ENCODE measurements at regions not wholly inside any gene's neighbourhood (a gene's known extent, or its start where the extent isn't known, plus 50 kb on each side); places are given as distances from the start of the nearest gene placed in this dataset.

GRCh38 chr2:5969303-5969702 is 277.1 kb downstream of the SOX11 start:
- no peak overlapping the region for H3K4me3 ChIP-seq (ENCODE audit: low read length)
- H3K9me3 ChIP-seq (ENCODE audit: insufficient read depth, low read depth, low read length), result no peaks in the 10 kb centered on the region
- no peak overlapping the region for H3K9ac ChIP-seq (ENCODE audit: low read depth, low read length)
- H3K27me3 ChIP-seq (ENCODE audit: insufficient read depth, low read length), result no peaks in the 10 kb centered on the region
- H3K36me3 ChIP-seq (ENCODE audit: insufficient read depth, low read depth, low read length), result no peaks in the 10 kb centered on the region
- H3K4me1 ChIP-seq (ENCODE audit: insufficient read depth, low read length), result peaks cover 2% of the 10 kb centered on the region; the same call in 1 of the 2 replicates
- H3K27ac ChIP-seq (ENCODE audit: low read length), result no peak overlapping the region

DNA sequence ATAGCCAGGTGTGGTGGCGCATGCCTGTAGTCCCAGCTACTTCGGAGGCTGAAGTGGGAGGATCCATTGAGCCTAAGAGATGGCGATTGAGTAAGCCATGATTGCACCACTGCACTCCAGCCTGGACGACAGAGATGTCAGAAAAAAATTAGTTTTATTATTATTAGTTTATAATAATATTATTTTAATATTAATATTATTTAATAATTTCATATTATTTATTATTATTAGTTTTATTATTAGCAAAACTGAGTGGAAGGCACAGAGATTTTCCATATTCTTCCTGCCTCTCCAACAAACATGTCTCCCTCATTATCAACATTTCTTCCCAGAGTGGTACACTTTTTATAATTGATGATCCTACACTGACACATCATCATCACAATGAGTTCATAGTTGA is 278.2 kb downstream of the SOX11 start:
- Histone ChIP-seq H3K9me3 (ENCODE audit: insufficient read depth, low read depth, low read length) (no peaks in the 10 kb centered on the region), H3K4me3 (ENCODE audit: low read length) (no peak overlapping the region), H3K9ac (ENCODE audit: low read depth, low read length) (no peak overlapping the region), H3K27ac (ENCODE audit: low read length) (no peak overlapping the region), H3K4me1 (ENCODE audit: insufficient read depth, low read length) (peaks cover 12% of the 10 kb centered on the region), H3K36me3 (ENCODE audit: insufficient read depth, low read depth, low read length) (no peaks in the 10 kb centered on the region), H3K27me3 (ENCODE audit: insufficient read depth, low read length) (no peaks in the 10 kb centered on the region)

- Histone ChIP-seq H3K4me3 (ENCODE audit: low read length) (no peak overlapping the region), H3K9ac (ENCODE audit: low read depth, low read length) (no peak overlapping the region), H3K27me3 (ENCODE audit: insufficient read depth, low read length) (no peaks in the 10 kb centered on the region), H3K9me3 (ENCODE audit: insufficient read depth, low read depth, low read length) (no peaks in the 10 kb centered on the region), H3K36me3 (ENCODE audit: insufficient read depth, low read depth, low read length) (no peaks in the 10 kb centered on the region), H3K27ac (ENCODE audit: low read length) (no peak overlapping the region), H3K4me1 (ENCODE audit: insufficient read depth, low read length) (peaks cover 27% of the 10 kb centered on the region)
These were observed 282.3 kb downstream of the SOX11 start for GRCh38 chr2:5974477-5974876.

GRCh38 chr2:5975401-5975800 is 283.2 kb downstream of the SOX11 start:
- peaks cover 27% of the 10 kb centered on the region for H3K4me1 ChIP-seq (ENCODE audit: insufficient read depth, low read length)
- no peak overlapping the region for H3K27ac ChIP-seq (ENCODE audit: low read length)
- no peaks in the 10 kb centered on the region for H3K27me3 ChIP-seq (ENCODE audit: insufficient read depth, low read length)
- H3K4me3 ChIP-seq (ENCODE audit: low read length), result 0 out of 2 replicates have a peak overlapping the region, but pooled peaks have one; percentile 24
- no peaks in the 10 kb centered on the region for H3K36me3 ChIP-seq (ENCODE audit: insufficient read depth, low read depth, low read length)
- H3K9me3 ChIP-seq (ENCODE audit: insufficient read depth, low read depth, low read length), result no peaks in the 10 kb centered on the region
- H3K9ac ChIP-seq (ENCODE audit: low read depth, low read length), result no peak overlapping the region

DNA sequence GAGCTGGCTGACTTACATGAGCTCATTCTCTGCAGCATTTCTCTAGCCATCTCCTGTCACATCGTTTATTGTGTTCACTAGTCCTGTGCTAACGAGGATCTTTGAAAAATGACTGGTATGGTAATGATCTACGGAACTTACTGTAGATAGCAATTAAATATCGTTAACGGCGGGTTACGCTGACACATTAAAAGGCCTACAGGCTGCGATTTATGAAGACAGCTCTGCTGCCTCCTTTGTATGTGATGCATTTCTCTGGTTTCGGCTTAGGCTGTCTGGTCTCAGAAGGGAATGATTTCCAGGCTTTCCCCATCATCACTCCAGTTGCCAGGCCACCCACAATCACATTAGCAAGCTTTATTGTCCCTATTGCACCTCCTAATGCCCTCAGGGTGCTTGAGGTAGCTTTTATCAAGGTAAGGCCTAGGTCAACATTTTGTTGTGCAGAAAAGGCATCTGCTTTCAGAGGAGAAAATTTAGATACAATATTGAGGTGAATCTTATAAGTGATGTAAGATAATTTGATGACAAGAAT is 284.4 kb downstream of the SOX11 start:
- Histone ChIP-seq H3K4me3 (ENCODE audit: low read length) (no peak overlapping the region), H3K9ac (ENCODE audit: low read depth, low read length) (no peak overlapping the region), H3K27ac (ENCODE audit: low read length) (no peak overlapping the region)

DNA sequence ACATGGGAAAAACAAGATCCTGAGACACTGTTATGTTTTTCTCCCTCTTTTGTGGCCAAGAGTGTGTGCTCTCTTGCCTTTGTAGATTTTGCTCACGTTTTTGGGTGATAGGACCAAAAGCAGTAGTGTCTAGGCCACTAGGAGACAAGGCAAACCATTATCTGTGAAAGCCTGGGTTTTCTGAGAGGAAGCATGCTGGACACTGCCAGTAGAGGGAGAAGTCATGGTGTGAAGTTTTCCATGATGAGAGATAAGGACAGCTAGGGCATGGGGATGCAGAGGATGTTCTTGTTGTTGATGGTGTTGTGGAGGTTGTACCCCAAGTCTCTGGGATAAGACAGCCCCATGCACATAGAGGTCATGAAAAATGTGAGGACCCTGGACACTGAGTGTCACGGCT is 285.3 kb downstream of the SOX11 start:
- Histone ChIP-seq H3K4me3 (ENCODE audit: low read length) (no peak overlapping the region), H3K27me3 (ENCODE audit: insufficient read depth, low read length) (peaks cover 6% of the 10 kb centered on the region; the same call in 1 of the 2 replicates)

More for the DNA sequence above, 284.4 kb downstream of the SOX11 start:
- H3K4me1 ChIP-seq (ENCODE audit: insufficient read depth, low read length), result peaks cover 27% of the 10 kb centered on the region
- H3K9me3 ChIP-seq (ENCODE audit: insufficient read depth, low read depth, low read length), result no peaks in the 10 kb centered on the region
- H3K36me3 ChIP-seq (ENCODE audit: insufficient read depth, low read depth, low read length), result no peaks in the 10 kb centered on the region
- no peaks in the 10 kb centered on the region for H3K27me3 ChIP-seq (ENCODE audit: insufficient read depth, low read length)

DNA sequence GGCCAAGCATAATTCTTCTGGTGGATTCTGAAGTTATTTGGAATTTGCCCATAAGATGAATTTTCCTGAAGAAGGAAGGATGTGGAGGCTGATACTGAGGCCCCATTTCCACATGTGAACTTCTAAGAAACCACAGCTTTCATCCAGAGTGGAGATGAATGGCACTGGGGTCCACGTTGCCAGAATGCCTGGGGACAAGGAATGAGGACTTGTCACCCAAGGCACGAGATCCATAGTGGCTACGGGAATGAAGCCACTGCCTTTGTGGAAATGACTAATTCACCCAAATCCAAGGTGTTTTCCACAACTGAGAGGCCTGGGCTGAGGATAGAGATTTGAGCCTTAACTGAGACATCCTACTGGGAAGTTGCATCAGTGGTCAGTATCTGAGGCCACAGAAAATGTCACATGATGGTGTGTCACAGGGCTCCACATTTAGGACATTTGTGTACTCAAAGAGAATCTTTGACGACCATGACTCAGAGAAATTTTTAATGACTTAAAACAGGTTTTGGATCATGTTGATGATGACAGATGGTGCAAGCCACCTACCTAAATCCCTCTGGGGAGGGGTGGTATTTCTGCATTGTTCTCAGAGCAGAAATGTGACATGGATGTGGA is 286.1 kb downstream of the SOX11 start:
- Histone ChIP-seq H3K4me3 (ENCODE audit: low read length) (no peak overlapping the region), H3K4me1 (ENCODE audit: insufficient read depth, low read length) (peaks cover 33% of the 10 kb centered on the region), H3K27ac (ENCODE audit: low read length) (no peak overlapping the region), H3K9me3 (ENCODE audit: insufficient read depth, low read depth, low read length) (no peaks in the 10 kb centered on the region), H3K36me3 (ENCODE audit: insufficient read depth, low read depth, low read length) (no peaks in the 10 kb centered on the region), H3K27me3 (ENCODE audit: insufficient read depth, low read length) (peaks cover 6% of the 10 kb centered on the region; the same call in 1 of the 2 replicates), H3K9ac (ENCODE audit: low read depth, low read length) (no peak overlapping the region)

More for the DNA sequence above, 285.3 kb downstream of the SOX11 start:
- Histone ChIP-seq H3K27ac (ENCODE audit: low read length) (no peak overlapping the region), H3K36me3 (ENCODE audit: insufficient read depth, low read depth, low read length) (no peaks in the 10 kb centered on the region), H3K9me3 (ENCODE audit: insufficient read depth, low read depth, low read length) (no peaks in the 10 kb centered on the region), H3K4me1 (ENCODE audit: insufficient read depth, low read length) (peaks cover 33% of the 10 kb centered on the region), H3K9ac (ENCODE audit: low read depth, low read length) (no peak overlapping the region)

DNA sequence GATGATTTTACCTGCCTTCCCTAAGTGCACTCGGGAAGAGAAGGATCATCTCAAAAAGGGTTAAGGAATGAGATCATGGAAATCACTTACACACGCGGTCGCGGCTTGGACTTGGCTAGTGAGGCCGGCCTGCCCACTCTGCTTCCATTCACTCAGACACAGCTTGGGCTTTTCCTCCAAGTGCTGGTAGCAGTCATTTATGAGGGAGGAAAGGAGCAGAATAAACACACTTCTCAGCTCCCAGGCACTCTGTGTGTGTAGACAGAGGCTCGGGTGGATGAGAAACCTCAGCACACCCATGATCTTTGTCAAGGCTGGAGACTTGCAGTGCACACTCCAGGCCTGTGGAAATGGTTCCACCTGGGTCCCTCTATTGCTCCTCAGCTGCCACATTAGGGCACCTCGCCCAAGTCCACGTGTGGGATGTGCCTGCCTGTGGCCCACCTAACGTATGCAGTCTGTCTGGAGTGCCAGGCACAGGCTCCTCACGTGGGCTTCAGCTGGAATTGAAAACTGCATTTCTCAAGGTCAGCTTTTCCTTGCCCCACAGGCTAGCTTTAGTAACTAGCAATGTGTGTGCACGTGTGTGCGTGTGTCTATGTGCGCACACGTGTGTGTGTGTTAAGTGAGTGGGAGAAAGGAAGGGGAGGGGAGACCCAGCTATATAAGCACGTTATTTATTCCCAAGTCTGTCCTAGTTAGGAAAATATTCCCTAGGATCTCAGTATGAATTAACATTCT is 288.4 kb downstream of the SOX11 start:
- H3K4me1 ChIP-seq (ENCODE audit: insufficient read depth, low read length), result peaks cover 30% of the 10 kb centered on the region
- H3K36me3 ChIP-seq (ENCODE audit: insufficient read depth, low read depth, low read length), result no peaks in the 10 kb centered on the region
- peak overlapping the region; percentile 69; the same call in 1 of the 2 replicates for H3K9ac ChIP-seq (ENCODE audit: low read depth, low read length)
- H3K4me3 ChIP-seq (ENCODE audit: low read length), result no peak overlapping the region
- no peaks in the 10 kb centered on the region for H3K9me3 ChIP-seq (ENCODE audit: insufficient read depth, low read depth, low read length)
- H3K27me3 ChIP-seq (ENCODE audit: insufficient read depth, low read length), result peaks cover 6% of the 10 kb centered on the region; the same call in 1 of the 2 replicates
- no peak overlapping the region for H3K27ac ChIP-seq (ENCODE audit: low read length)

- H3K27ac ChIP-seq (ENCODE audit: low read length), result no peak overlapping the region
- peaks cover 18% of the 10 kb centered on the region for H3K4me1 ChIP-seq (ENCODE audit: insufficient read depth, low read length)
- peak overlapping the region; percentile 69; the same call in 1 of the 2 replicates for H3K9ac ChIP-seq (ENCODE audit: low read depth, low read length)
- H3K36me3 ChIP-seq (ENCODE audit: insufficient read depth, low read depth, low read length), result no peaks in the 10 kb centered on the region
- H3K4me3 ChIP-seq (ENCODE audit: low read length), result peak overlapping the region; percentile 64
- H3K27me3 ChIP-seq (ENCODE audit: insufficient read depth, low read length), result peaks cover 6% of the 10 kb centered on the region; the same call in 1 of the 2 replicates
- no peaks in the 10 kb centered on the region for H3K9me3 ChIP-seq (ENCODE audit: insufficient read depth, low read depth, low read length)
These were observed 290.2 kb downstream of the SOX11 start for GRCh38 chr2:5982193-5982902.

DNA sequence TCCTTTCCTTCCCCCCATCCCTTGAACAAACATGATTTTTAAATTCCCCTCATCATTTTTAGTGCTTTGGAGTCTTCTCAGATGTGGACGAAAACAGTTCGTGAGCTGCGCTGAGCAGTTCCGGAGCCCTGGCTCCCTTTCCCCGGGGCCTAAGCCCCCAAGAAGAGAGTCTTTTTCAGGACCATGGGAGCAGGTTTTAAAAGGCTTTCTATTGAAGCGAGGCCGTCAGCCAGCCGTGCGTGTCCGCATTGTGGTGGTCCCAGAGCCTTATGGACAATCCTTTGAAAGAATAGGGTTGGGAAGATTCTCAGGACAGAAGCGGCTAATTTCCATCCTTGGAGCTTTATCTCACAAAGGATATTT is 290.7 kb downstream of the SOX11 start:
- no peaks in the 10 kb centered on the region for H3K36me3 ChIP-seq (ENCODE audit: insufficient read depth, low read depth, low read length)
- H3K9me3 ChIP-seq (ENCODE audit: insufficient read depth, low read depth, low read length), result no peaks in the 10 kb centered on the region
- no peak overlapping the region; the same call in 1 of the 2 replicates for H3K4me3 ChIP-seq (ENCODE audit: low read length)
- no peak overlapping the region; the same call in 1 of the 2 replicates for H3K9ac ChIP-seq (ENCODE audit: low read depth, low read length)
- H3K27me3 ChIP-seq (ENCODE audit: insufficient read depth, low read length), result peaks cover 6% of the 10 kb centered on the region; the same call in 1 of the 2 replicates
- peaks cover 18% of the 10 kb centered on the region for H3K4me1 ChIP-seq (ENCODE audit: insufficient read depth, low read length)
- no peak overlapping the region for H3K27ac ChIP-seq (ENCODE audit: low read length)

- Histone ChIP-seq H3K4me3 (ENCODE audit: low read length) (no peak overlapping the region; the same call in 1 of the 2 replicates), H3K27ac (ENCODE audit: low read length) (no peak overlapping the region), H3K9ac (ENCODE audit: low read depth, low read length) (no peak overlapping the region; the same call in 1 of the 2 replicates), H3K4me1 (ENCODE audit: insufficient read depth, low read length) (peaks cover 18% of the 10 kb centered on the region), H3K36me3 (ENCODE audit: insufficient read depth, low read depth, low read length) (no peaks in the 10 kb centered on the region), H3K27me3 (ENCODE audit: insufficient read depth, low read length) (peaks cover 6% of the 10 kb centered on the region; the same call in 1 of the 2 replicates), H3K9me3 (ENCODE audit: insufficient read depth, low read depth, low read length) (no peaks in the 10 kb centered on the region)
These were observed 291.5 kb downstream of the SOX11 start for GRCh38 chr2:5983511-5984272.
